H1 (cell line): ENCODE measurements at regions not wholly inside any gene's neighbourhood (a gene's known extent, or its start where the extent isn't known, plus 50 kb on each side); places are given as distances from the start of the nearest gene placed in this dataset.
"Not testable (repeated sequence)": the region's sequence is repeated elsewhere in the genome, so short reads cannot be mapped to it uniquely, and the experiment has no call there.

Experiments
- CTCF ChIA-PET: fragments of 300-600 bp; sonication (Branson Sonifier 250); formaldehyde crosslinking; loops from one replicate; lab custom pipeline; 2021; ENCODE audit not compliant: partially characterized antibody; lab: Charles Lee
- POLR2A ChIA-PET: fragments of 300-600 bp; sonication (Branson Sonifier 250); formaldehyde crosslinking; loops from one replicate; lab custom pipeline; 2021; ENCODE audit warnings: inconsistent platforms; ENCODE audit not compliant: partially characterized antibody; lab: Charles Lee
- DNase-seq, 2 experiments: peaks; one replicate each; pipeline versions ENCODE4 v3.0.0 to v3.0.0-alpha.2; 2010 to 2022; ENCODE audit warnings: low spot score in 2 of 2, low read depth in 1 of 2, mixed read lengths in 1 of 2
- FAIRE-seq: peaks from 2 replicates; lab custom pipeline; 2011; peaks lifted over from hg19 to GRCh38; lab: Jason Lieb, UNC
- H2AFZ ChIP-seq: 2 replicates; pipeline ENCODE4 v1.8.1; 2012; ENCODE audit warnings: low read length, inconsistent platforms
- H2AK5ac ChIP-seq: 2 replicates; pipeline ENCODE4 v1.6.1; 2013; ENCODE audit warnings: low read depth, low read length
- H2BK120ac ChIP-seq: replicated peaks from 2 replicates; pipeline ENCODE3; 2013; ENCODE audit warnings: low read depth, low read length, inconsistent platforms
- H2BK12ac ChIP-seq: 2 replicates; pipeline ENCODE4 v1.6.1; 2013; ENCODE audit warnings: low read depth, low read length
- H2BK15ac ChIP-seq: 2 replicates; pipeline ENCODE4 v1.6.1; 2013; ENCODE audit warnings: low read length
- H2BK20ac ChIP-seq: 2 replicates; pipeline ENCODE4 v1.6.1; 2013; ENCODE audit warnings: low read length
- H2BK5ac ChIP-seq: 2 replicates; pipeline ENCODE4 v1.6.1; 2013; ENCODE audit warnings: low read depth, low read length
- H3K14ac ChIP-seq: 2 replicates; pipeline ENCODE4 v1.6.1; 2013; ENCODE audit warnings: inconsistent platforms; ENCODE audit not compliant: insufficient read length
- H3K18ac ChIP-seq: 2 replicates; pipeline ENCODE4 v1.6.1; 2013; ENCODE audit warnings: low read length; ENCODE audit errors: extremely low read depth
- H3K23ac ChIP-seq: 2 replicates; pipeline ENCODE4 v1.6.1; 2013; ENCODE audit warnings: inconsistent platforms; ENCODE audit not compliant: insufficient read length
- H3K23me2 ChIP-seq: 2 replicates; pipeline ENCODE4 v1.6.1; 2013; ENCODE audit warnings: low read depth, low read length
- H3K27ac ChIP-seq: 2 replicates; pipeline ENCODE4 v1.6.1; 2011; ENCODE audit warnings: low read depth, low read length, inconsistent platforms
- H3K27me3 ChIP-seq, 4 experiments: replicated peaks in 1 of 4; 1 replicate in 1 of 4; 2 replicates in 3 of 4; pipeline versions ENCODE4 v1.6.1 to v1.8.1; 2011 to 2013; ENCODE audit warnings: low read length in 3 of 4, mild to moderate bottlenecking in 3 of 4, inconsistent platforms in 2 of 4, mixed read lengths in 2 of 4, moderate library complexity in 1 of 4; ENCODE audit not compliant: control insufficient read depth in 3 of 4, insufficient read depth in 3 of 4; ENCODE audit errors: extremely low read depth in 1 of 4
- H3K36me3 ChIP-seq, 4 experiments: 2 replicates each; pipeline versions ENCODE4 v1.6.1 to v1.8.1; 2011 to 2013; ENCODE audit warnings: mild to moderate bottlenecking in 4 of 4, low read length in 3 of 4, moderate library complexity in 2 of 4, control low read depth in 1 of 4, inconsistent platforms in 1 of 4; ENCODE audit not compliant: insufficient read depth in 4 of 4, control insufficient read depth in 2 of 4
- H3K4ac ChIP-seq: replicated peaks from 2 replicates; pipeline ENCODE3; 2013; ENCODE audit warnings: low read length, low read depth, mixed read lengths, inconsistent platforms; ENCODE audit not compliant: insufficient read length
- H3K4me1 ChIP-seq, 4 experiments: replicated peaks in 1 of 4; 1 replicate in 1 of 4; 2 replicates in 3 of 4; pipeline versions ENCODE4 v1.6.1 to v1.8.1; 2011 to 2013; ENCODE audit warnings: low read length in 3 of 4, inconsistent platforms in 2 of 4, mixed read lengths in 1 of 4; ENCODE audit not compliant: insufficient read depth in 4 of 4, control insufficient read depth in 3 of 4
- H3K4me2 ChIP-seq, 2 experiments: 2 replicates each; pipeline versions ENCODE4 v1.6.1 to v1.8.1; 2011 to 2013; ENCODE audit warnings: low read depth in 2 of 2, low read length in 2 of 2, control low read depth in 1 of 2, inconsistent platforms in 1 of 2, mild to moderate bottlenecking in 1 of 2; ENCODE audit not compliant: insufficient read depth in 1 of 2
- H3K4me3 ChIP-seq, 4 experiments: fragments of 200-600, 300-600 bp in 1 of 4; sonication (generic), shearing (Covaris generic), sonication (Bioruptor Twin) in 1 of 4; 2 replicates each; pipeline versions ENCODE4 v1.5.1 to v1.8.1; 2011 to 2016; ENCODE audit warnings: low read length in 4 of 4, low read depth in 3 of 4, control low read depth in 2 of 4, inconsistent platforms in 2 of 4, mild to moderate bottlenecking in 2 of 4, mixed read lengths in 1 of 4, moderate library complexity in 1 of 4; ENCODE audit not compliant: insufficient read depth in 2 of 4; ENCODE audit errors: extremely low read depth in 1 of 4
- H3K56ac ChIP-seq: replicated peaks from 2 replicates; pipeline ENCODE3; 2013; ENCODE audit warnings: low read depth, mild to moderate bottlenecking, mixed read lengths, low read length, inconsistent platforms; ENCODE audit not compliant: insufficient read length
- H3K79me1 ChIP-seq: 2 replicates; pipeline ENCODE4 v1.6.1; 2013; ENCODE audit warnings: low read depth, low read length, control low read depth
- H3K79me2 ChIP-seq, 2 experiments: 2 replicates each; pipeline versions ENCODE4 v1.6.1 to v1.8.1; 2012 to 2013; ENCODE audit warnings: low read length in 2 of 2, mild to moderate bottlenecking in 2 of 2, inconsistent platforms in 1 of 2; ENCODE audit not compliant: insufficient read depth in 2 of 2, control insufficient read depth in 1 of 2
- H3K9ac ChIP-seq, 4 experiments: replicated peaks in 1 of 4; 1 replicate in 1 of 4; 2 replicates in 3 of 4; pipeline versions ENCODE4 v1.6.1 to v1.8.1; 2011 to 2013; ENCODE audit warnings: low read depth in 3 of 4, low read length in 3 of 4, control low read depth in 2 of 4, mild to moderate bottlenecking in 2 of 4, moderate library complexity in 2 of 4, inconsistent platforms in 1 of 4; ENCODE audit errors: extremely low read depth in 1 of 4
- H3K9me3 ChIP-seq, 2 experiments: 2 replicates each; pipeline versions ENCODE4 v1.6.1 to v1.8.1; 2012 to 2013; ENCODE audit warnings: mild to moderate bottlenecking in 2 of 2, moderate library complexity in 2 of 2, control low read depth in 1 of 2, inconsistent platforms in 1 of 2, low read depth in 1 of 2, low read length in 1 of 2, mixed read lengths in 1 of 2; ENCODE audit not compliant: insufficient read depth in 2 of 2
- H4K20me1 ChIP-seq, 2 experiments: replicated peaks in 1 of 2; 2 replicates each; pipeline versions ENCODE3 to v1.8.1; 2011 to 2013; ENCODE audit warnings: inconsistent platforms in 2 of 2, low read length in 2 of 2, mild to moderate bottlenecking in 1 of 2; ENCODE audit not compliant: insufficient read depth in 2 of 2, control insufficient read depth in 1 of 2
- H4K5ac ChIP-seq: 2 replicates; pipeline ENCODE4 v1.6.1; 2013; ENCODE audit warnings: low read length, low read depth, mixed read lengths, inconsistent platforms; ENCODE audit not compliant: insufficient read length
- H4K8ac ChIP-seq: 2 replicates; pipeline ENCODE4 v1.8.0; 2013; ENCODE audit warnings: mild to moderate bottlenecking, moderate library complexity, low read length, inconsistent platforms; ENCODE audit not compliant: insufficient read depth; ENCODE audit errors: extremely low read depth
- H4K91ac ChIP-seq: replicated peaks from 2 replicates; pipeline ENCODE3; 2013; ENCODE audit warnings: low read length, mixed read lengths, inconsistent platforms; ENCODE audit not compliant: insufficient read length
- WGBS, 2 experiments: shearing (Covaris generic) in 1 of 2; methylation state at CpG; one replicate each; pipeline versions ENCODE4 v1.1.6 to v1.1.7; 2013 to 2015; ENCODE audit warnings: low lambda C conversion rate in 2 of 2, mixed read lengths in 2 of 2, inconsistent platforms in 1 of 2, low coverage in 1 of 2, missing lambda C conversion rate in 1 of 2; ENCODE audit not compliant: insufficient replicate concordance in 2 of 2, insufficient coverage in 1 of 2, insufficient read length in 1 of 2; ENCODE audit errors: extremely low coverage in 1 of 2, missing lambda C conversion rate in 1 of 2; 5-methylcytosine and 5-hydroxymethylcytosine counted together

GRCh38 chr3:132978946-132979345, 59.2 kb upstream of the TMEM108 start:
- H2BK5ac ChIP-seq, FAIRE-seq, H3K4me3 ChIP-seq, H3K4me1 ChIP-seq, H3K23ac ChIP-seq, H3K18ac ChIP-seq, H3K4ac ChIP-seq, H3K56ac ChIP-seq, POLR2A ChIA-PET, H2BK20ac ChIP-seq, H2BK12ac ChIP-seq, H4K8ac ChIP-seq, H3K9ac ChIP-seq, DNase-seq, H2BK120ac ChIP-seq, H3K14ac ChIP-seq, H3K23me2 ChIP-seq, H3K27ac ChIP-seq, H3K9me3 ChIP-seq, H3K36me3 ChIP-seq, H2BK15ac ChIP-seq, H2AK5ac ChIP-seq, H2AFZ ChIP-seq, CTCF ChIA-PET, H4K20me1 ChIP-seq, H3K4me2 ChIP-seq, H3K79me1 ChIP-seq, H3K27me3 ChIP-seq, H3K79me2 ChIP-seq, H4K91ac ChIP-seq, H4K5ac ChIP-seq: not testable (repeated sequence)
- 89% methylated on average over 3 of the region's 3 CpGs; no CpG with 5 or more reads in 1 of the 2 experiments for WGBS, 2 experiments
